GM13977 (cell line): ENCODE measurements at regions not wholly inside any gene's neighbourhood (a gene's known extent, or its start where the extent isn't known, plus 50 kb on each side); places are given as distances from the start of the nearest gene placed in this dataset.
"Not testable (repeated sequence)": the region's sequence is repeated elsewhere in the genome, so short reads cannot be mapped to it uniquely, and the experiment has no call there.

Source experiments
- DNase-seq: peaks from one replicate; pipeline ENCODE4 v3.0.0; 2012; ENCODE audit warnings: low spot score
- in situ Hi-C: fragments of 300-500 bp; cut with MboI; formaldehyde crosslinking; loops from one replicate; pipeline ENCODE4 v1.12.0; 2022; ENCODE audit warnings: low sequenced_read_pairs, low pct_unique_long_range_greater_than_20kb, mixed read lengths, inconsistent platforms; ENCODE audit not compliant: unreplicated experiment
- TF ChIP-seq, protein P1 (sequence below): IDR thresholded peaks from 2 replicates; pipeline ENCODE4 v1.5.1; 2012; ENCODE audit warnings: mild to moderate bottlenecking, control low read depth; ENCODE audit not compliant: insufficient read depth; ENCODE audit errors: extremely low read depth, missing control alignments

- no peak for DNase-seq
- TF ChIP-seq, protein P1, sequence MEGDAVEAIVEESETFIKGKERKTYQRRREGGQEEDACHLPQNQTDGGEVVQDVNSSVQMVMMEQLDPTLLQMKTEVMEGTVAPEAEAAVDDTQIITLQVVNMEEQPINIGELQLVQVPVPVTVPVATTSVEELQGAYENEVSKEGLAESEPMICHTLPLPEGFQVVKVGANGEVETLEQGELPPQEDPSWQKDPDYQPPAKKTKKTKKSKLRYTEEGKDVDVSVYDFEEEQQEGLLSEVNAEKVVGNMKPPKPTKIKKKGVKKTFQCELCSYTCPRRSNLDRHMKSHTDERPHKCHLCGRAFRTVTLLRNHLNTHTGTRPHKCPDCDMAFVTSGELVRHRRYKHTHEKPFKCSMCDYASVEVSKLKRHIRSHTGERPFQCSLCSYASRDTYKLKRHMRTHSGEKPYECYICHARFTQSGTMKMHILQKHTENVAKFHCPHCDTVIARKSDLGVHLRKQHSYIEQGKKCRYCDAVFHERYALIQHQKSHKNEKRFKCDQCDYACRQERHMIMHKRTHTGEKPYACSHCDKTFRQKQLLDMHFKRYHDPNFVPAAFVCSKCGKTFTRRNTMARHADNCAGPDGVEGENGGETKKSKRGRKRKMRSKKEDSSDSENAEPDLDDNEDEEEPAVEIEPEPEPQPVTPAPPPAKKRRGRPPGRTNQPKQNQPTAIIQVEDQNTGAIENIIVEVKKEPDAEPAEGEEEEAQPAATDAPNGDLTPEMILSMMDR, result no peak
- in situ Hi-C loops, result no loop called here
Observed at GRCh38 chr10:30708234-30708633, 78.7 kb upstream of the LYZL2 start.

DNA sequence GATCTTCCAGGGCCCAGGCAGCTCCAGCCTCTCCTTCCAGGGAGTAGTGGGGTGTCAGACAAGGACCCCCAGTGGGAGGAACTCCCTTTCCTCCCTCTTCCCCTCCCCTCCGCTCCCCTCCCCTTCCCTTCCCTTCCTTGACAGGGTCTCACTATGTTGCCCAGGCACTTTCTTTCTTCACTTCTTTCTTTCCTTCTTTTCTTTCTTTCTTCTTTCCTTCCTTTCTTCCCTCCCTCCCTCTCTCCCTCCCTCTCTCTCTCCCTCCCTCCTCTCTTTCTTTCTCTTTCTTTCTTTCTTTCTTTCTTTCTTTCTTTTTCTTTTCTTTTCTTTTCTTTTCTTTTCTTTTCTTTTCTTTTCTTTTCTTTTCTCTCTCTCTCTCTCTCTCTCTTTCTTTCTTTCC, 76.6 kb upstream of the LYZL2 start:
- DNase-seq, in situ Hi-C loops: not testable (repeated sequence)

- DNase-seq, result no peak
- in situ Hi-C loops, result no loop called here
- TF ChIP-seq, protein P1, result no peak
Observed at GRCh38 chr10:30705625-30706149, 76.1 kb upstream of the LYZL2 start.

- in situ Hi-C loops, result no loop called here
- DNase-seq, result no peak
- TF ChIP-seq, protein P1, result no peak
Observed at GRCh38 chr10:30705101-30705624, 75.6 kb upstream of the LYZL2 start.

- DNase-seq, in situ Hi-C loops: not testable (repeated sequence)
Observed at GRCh38 chr10:30704601-30705100, 75.1 kb upstream of the LYZL2 start.

GRCh38 chr10:30704026-30704600, 74.6 kb upstream of the LYZL2 start:
- TF ChIP-seq, protein P1, result no peak
- no peak for DNase-seq
- in situ Hi-C loops, result no loop called here

DNA sequence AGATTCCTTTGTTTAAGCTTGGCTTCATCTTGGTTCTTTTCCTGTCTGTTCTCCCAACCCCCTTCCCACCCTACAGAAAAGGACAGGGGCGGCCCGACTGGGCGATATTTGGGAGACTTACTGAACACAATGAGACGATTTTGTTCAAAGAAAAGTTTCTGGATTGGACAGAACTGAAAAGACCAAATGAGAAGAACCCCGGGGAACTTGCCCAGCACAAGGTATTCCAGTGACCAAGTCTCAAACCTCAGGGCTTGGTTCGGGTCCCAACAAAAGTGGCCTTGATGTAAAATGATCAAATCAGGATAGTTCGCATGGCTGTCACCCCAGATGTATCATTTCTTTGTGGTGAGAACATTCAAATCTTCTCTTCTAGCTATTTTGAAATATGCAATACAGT, 73.9 kb upstream of the LYZL2 start:
- DNase-seq, in situ Hi-C loops: not testable (repeated sequence)

- DNase-seq, result no peak
- in situ Hi-C loops, result no loop called here
- TF ChIP-seq, protein P1, result no peak
Observed at GRCh38 chr10:30702860-30703259, 73.3 kb upstream of the LYZL2 start.
